HG03521 (cell line): ENCODE measurements at regions not wholly inside any gene's neighbourhood (a gene's known extent, or its start where the extent isn't known, plus 50 kb on each side); places are given as distances from the start of the nearest gene placed in this dataset.
"Not testable (repeated sequence)": the region's sequence is repeated elsewhere in the genome, so short reads cannot be mapped to it uniquely, and the experiment has no call there.

Source experiments
- ATAC-seq: cut with Tn5 transposase; IDR thresholded peaks from one replicate; pipeline ENCODE4 v1.9.1; 2021; ENCODE audit warnings: mild to moderate bottlenecking, moderate library complexity; ENCODE audit not compliant: unreplicated experiment

DNA sequence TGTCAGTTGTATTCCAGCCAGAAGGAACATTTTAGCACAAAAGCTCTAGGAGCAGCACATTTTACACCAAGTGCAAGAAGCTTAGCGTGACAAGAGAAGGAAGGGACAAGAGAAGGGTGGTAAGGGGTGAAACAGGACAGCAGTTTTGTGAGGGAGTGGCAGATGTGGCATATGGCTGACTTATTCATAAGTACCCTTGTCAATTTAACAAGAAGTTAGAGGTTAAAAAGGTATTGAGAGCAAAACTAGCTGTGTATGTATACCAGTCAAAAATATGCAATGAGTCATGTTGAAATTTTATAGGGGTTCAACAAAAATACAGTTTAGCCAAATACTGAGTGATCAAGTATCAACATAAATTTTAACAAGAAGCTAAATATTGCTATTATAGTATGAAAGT, 561.5 kb upstream of the POT1 start:
- ATAC-seq = no peak

DNA sequence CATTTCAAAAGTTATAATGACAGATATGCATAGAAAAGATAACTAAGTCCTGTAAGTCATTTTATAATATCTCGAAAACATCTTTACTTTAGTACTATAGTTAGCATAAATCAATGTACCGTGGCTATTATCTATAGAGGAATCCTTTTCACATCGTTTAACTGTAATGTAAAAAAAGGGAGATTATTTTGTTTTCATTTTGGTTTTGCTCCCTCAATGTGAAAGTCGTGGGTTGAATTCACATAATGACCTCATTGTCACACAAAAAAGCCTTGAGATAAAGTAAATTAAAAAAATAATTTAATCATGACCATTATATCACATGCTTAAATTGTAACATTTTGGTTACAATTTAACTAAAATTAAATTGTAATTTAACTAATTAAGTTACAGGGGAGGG, 560.5 kb upstream of the POT1 start:
- no peak for ATAC-seq

DNA sequence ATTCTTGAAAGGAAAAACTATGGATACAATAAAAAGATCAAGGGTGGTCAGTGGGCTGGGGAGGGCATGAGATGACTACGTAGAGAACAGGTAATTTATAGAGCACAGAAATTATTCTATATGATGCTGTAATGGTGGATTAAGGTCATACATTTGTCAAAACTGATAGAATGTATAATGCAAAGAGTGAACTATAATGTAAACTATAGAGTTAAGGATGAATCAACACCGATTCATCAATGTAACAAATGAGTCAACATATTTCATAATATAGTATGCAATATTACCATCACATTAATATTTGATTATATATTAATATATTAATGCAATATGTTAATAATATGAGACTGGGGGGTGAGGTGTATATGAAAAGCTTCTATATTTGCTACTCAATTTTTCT, 555.6 kb upstream of the POT1 start:
- no peak for ATAC-seq

DNA sequence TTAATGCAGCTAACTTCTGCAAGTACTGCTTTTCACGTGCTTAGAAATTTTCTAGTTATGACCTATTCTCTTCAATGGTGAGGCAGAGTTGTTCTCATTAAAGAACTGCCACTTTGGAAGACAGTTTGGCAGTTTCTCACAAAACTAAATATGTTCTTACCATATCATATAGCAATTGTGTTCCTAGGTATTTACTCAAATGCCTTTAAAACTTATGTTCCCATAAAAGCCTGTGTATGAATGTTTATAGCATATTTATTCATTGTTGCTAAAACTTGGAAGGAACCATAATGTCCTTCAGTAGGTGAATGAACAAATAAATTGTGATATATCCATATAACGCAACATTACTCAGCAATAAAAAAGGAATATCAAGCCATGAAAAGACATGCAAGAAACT, 555.1 kb upstream of the POT1 start:
- ATAC-seq = no peak

DNA sequence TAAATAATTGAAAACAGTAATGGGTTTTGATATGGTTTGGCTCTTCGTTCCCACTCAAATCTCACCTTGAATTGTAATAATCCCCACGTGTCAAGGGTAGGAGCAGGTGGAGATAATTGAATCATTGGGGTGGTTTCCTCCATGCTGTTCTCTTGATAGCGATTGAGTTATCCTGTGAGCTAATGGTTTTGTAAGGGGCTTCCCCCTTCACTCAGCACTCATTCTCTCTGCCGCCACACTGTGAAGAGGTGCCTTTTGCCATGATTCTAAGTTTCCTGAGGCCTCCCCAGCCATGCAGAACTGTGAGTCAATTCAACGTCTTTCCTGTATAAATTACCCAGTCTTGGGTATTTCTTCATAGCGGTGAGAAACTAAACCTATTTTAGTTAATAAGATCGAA, 551.7 kb upstream of the POT1 start:
- ATAC-seq = no peak

DNA sequence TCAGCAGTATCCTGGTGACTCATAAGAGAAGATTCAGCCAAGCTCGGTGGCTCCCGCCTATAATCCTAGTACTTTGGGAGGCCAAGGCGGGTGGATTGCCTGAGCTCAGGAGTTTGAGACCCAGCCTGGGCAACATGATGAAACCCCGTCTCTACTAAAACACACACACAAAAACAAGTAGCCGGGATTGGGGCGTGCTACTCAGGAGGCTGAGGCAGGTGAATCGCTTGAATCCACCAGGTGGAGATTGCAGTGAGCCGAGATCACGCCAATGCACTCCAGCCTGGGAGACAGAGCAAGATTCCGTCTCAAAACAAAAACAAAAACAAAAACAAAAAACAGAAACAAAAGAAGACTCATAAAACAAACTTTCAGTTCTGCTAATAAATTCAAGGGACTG, 551.1 kb upstream of the POT1 start:
- ATAC-seq = no peak

DNA sequence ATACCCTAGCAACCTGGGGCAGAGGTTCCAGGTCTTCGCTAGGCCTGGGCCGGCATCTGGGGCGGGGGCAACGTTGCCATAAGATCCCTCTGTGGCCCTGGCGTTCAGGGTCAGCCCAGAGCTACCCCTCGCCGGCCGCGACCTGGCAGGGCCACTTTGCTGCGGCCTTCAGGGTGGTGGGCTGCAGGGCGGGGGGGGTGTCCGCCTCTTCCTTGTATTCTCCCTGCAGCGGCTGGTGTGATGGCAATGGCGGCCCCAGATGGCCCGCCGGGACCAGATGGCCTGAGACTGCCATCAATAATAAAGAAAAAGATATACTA, 539.2 kb upstream of the POT1 start:
- no peak for ATAC-seq

DNA sequence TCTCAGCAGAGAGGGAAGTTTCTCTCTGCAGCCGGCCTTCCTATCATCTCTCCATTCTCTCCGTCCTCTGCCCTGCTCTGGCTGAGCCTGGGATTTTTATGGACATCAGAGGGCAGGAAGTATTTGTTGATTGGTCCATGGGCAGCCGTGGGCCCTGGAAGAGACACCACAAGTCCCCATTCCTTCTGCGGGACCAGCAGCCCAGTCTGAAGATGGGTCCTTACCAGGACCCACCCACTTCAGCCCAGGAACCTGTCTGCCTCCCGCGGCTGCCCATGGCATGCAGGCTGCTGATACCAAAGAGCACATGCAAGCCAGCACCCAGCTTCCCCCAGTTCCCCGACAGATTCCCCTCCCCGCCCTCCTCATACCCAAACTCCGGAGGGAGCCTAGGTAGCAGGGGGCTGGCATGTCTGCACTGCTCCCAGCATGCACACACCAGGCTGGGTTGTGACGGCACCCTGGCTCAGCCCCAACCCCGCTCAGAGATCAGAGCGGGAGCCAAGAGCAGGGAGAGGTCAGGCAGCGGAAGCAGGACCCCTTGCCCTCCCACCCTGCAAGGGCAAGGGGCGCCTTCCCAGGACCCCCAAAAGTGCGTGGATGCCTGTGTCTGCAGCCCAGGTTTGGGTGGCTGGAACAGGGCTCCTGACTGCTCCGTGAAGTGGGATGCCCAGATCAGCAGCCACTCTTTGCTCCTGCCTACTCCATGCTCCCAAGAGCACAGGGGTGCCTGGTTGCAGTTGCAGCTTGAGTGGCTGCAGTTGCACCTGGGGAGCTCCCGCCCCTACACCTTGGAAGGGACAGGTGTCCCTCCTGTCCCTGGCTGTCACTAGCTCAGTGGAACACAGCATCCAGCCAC, 538.6 kb upstream of the POT1 start:
- no peak for ATAC-seq

DNA sequence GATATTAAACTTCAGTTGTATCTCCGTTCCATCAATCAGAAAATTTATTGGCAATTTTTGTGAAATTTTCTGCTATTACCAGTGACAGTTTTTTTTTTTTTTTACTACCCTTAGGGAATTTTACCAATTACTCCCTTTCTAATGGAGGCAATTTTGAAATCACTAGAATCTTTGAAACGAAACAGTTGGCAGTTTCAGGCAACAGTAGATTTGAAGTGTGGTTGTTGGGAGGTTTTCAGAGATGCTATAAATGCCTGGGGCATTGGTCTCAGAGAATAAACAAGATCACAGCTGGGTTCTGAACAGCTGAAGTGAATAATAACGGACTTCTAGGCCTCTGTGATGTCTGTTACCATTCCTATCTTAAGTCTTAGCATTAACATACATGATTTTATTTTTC, 535.9 kb upstream of the POT1 start:
- ATAC-seq = no peak

DNA sequence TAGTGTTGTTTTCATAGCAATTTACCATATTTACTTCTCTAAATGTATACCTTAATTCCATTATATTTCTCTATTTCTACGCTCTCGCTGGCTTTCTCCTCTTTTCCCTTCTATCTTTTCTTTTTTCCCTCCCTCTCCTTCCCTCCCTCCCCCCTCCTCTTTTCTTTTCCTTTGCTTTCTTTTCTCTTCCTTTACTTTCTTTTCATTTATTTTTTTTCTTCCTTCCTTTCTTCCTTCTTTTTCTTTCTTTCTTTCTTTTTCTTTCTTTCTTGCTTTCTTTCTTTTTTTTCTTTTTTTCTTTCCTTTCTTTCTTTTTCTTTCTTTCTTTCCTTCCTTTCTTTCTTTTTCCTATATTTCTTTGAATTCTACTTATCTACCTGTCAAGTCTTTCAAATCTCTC, 533.0 kb upstream of the POT1 start:
- ATAC-seq = no peak

DNA sequence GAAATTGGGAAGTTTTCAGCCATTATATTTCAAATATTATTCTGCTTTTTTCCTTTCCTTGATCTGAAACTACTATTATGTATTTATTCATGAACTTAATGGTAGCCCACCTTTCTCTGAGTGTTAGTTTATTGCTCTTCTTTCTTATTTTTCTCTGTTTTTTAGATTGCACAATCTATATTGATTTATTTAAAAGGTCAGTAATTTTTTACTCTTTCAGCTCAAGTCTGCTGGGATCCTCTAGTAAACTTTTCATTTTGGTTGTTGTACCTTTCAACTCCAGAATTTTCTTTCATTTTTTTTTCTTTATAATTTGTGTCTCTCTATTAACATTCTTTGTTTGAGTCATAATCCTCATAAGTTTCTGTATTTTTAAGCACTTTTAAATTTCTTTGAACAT, 529.4 kb upstream of the POT1 start:
- ATAC-seq = no peak

DNA sequence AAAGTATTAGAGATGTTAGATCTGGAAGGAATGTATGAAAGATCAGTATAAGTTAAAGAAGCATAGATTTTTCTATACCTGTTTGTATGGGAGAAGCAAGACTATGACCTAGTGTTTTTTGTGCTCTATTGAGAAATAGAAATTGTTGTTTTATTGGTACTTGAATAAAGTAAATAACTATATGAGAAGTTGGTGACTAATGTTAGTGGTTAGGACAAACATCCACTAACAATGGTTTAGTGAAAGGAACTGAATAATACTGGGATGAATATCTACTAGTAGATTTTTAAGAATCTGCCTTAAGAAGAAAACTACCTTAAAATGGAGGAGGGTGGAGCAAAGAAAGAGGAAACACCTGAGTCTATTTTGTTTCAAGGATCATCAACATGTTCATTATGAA, 521.1 kb upstream of the POT1 start:
- ATAC-seq = no peak

DNA sequence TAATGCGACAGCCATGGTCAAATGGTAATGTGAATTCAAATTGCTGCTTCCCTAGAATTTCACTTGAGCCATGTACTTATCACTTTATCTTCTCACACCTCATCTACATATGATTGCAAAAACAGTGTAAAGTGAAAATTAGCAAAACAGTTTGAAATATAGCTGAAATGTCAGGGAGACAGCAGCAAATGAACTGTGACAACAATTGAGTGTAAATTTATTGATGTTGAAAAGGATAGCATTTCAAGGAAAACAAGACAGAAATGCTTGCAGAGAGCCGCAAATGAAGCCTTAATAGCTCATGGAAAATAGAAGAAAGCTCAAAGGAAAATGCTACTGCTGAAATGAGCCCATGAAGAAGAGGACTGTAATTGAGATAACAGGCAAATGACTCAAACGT, 516.2 kb upstream of the POT1 start:
- no peak for ATAC-seq

DNA sequence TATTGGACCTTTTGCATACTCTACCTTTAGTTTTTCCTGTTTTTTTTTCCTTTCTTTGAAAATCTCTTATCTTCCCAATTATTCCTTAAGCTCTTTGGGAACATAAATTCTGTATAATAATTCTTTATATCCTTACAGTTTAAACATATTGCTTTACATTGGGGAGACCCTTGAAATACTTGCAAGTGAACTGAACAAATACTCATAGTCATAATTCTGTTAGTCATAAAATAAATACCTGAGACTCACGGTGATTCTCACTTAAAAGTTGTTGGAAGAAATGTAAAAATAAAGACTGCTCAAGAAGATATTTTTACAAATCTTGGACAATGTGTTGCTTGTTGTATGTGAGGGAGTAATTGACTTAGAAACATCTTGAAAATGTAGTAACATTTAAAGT, 515.2 kb upstream of the POT1 start:
- ATAC-seq = no peak

DNA sequence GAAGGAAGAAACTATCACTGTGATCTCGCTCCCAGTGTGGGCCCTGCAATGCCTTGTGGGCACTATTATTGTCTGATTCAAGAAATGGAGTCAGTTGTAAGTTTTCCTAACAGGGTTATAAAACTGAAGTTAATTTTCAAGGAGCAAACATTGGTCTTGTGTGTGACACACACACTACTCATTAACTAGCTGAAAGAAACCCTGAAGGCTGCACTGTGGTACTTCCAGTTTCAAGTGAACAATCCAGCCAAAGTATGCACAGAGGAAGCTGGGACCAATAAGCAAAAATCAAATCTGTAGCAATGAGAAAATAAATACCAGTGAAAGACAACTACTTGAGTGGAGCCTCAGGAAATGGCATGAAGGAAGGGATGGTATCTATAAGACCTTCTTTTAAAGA, 506.6 kb upstream of the POT1 start:
- no peak for ATAC-seq

DNA sequence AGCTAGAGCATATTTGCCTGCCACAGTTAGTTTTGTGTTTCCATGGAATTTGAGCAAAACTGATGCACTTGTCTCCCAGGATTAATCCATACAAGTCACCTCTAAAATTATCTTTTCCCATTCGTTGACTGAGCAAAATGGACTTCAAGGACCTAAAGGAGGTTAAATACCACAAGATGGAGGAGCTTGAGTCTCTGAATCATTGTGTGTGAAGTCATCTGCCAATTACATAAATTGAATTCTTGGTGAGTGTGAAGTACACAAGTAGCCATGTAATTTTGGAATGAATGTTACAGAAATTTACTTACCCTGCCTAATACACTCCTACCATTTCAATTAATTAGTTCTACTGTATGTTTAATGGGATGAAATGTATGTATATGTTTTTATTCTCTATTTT, 501.7 kb upstream of the POT1 start:
- ATAC-seq = no peak

DNA sequence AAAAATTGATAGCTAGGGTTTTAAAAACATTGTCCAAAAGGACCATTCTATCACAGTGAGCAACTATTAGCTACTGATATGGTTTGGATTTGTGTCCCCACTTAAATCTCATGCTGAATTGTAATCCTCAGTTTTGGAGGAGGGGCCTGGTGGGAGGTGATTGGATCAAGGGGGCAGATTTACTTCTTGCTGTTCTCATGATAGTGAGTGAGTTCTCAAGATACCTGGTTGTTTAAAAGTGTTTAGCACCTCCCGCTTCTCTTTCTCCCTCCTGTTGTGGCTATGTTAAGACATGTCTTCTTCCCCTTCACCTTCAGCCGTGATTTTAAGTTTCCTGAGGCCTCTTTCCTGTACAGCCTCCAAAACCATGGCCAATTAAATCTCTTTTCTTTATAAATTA, 500.4 kb upstream of the POT1 start:
- no peak for ATAC-seq

DNA sequence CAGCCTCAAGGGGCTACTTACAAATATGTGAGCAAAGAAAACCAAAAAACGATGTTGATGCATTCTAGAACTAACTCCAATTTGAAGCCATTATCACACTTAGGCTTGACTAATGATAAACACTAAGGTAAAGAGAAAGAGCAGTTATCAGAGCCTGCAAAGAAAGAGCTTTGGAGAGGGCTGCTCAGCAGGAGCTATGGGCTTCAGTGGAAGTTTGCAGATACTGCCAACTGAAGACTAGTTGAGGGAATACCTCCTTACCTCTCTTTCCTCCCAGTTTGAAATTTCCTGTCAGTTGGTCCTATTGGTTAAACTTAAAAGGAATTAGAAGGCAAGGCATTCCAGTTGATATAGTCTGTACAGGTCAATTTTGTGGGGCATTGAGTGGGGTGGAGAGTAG, 498.1 kb upstream of the POT1 start:
- no peak for ATAC-seq

DNA sequence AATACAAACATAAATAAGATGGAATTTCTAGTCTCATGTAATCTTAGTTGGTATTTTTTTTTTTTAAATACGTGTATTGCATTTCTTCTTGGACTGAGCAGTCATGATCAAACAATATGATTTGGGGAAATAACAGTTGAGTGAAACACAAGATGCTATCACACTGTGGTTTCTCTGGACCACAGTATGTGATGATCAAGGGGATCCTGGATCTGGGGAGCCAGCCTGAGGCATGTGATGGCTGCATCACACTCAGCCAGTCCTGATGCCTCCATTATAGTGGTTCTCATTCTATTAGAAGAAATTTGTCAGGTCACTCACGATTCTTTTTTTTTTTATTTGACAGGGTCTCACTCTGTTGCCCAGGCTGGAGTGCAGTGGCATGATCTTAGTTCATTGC, 495.9 kb upstream of the POT1 start:
- ATAC-seq = no peak

DNA sequence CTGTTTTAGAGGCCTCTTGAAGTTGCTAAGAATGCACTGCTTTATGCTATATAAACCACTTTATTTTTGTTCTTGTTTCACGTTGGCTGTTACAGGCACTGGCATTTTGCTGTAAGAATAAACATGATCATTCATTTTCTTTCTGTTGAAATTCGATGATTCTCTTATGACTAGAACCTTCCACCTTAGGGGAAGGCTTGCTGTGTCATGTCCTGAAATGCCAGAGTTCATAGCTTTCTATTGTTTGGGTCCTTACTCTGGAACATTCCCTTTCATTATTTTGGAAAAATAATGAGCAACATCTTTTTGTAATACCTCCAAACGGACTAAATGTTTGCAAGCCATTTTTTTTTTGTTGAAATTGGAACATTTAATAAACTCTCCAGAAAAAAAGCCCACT, 495.1 kb upstream of the POT1 start:
- no peak for ATAC-seq

DNA sequence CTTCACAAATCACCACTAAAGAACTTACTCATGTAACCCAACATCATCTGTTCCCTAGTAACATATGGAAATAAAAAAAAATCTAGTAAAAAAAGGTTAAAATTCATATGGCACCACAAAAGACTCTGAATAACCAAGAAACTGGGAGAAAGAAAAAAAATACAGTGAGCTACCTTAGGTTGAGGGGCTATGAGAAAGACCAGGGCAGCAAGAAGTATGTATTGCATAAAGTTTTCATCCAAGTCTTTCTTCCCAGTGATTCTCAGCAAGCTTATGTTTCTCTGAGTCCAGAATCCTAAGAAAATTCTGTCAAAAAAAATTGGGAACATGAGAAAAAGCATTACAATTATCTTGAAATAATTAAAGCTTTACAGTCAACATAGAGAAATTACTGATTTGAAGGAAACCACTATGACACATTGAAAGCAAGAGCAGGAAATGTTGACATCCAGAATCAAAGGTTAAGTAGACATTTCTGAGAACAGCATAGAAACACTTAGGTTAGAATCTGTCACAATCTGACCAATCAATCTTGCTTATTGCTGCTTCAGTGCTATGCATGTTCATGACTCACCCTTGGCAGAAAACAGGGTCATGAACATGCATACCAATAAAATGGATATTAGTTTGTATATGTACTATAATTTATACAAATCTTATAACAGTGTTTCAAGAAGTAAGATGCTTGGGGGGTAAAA, 494.0 kb upstream of the POT1 start:
- ATAC-seq = no peak

DNA sequence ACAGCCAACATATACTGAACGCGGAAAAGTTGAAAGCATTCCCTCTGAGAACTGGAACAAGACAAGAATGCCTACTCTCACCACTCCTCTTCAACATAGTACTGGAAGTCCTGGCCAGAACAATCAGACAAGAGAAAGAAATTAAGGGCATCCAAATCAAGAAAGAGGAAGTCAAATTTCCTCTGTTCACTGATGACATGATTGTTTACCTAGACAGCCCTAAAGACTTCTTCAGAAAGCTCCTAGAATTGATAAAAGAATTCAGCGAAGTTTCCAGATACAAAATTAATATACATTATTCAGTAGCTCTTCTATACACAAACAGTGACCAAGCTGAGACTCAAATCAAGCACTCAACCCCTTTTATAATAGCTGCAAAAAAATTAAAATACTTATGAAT, 491.8 kb upstream of the POT1 start:
- not testable (repeated sequence) for ATAC-seq
